GM20000 (cell line): ENCODE measurements at regions not wholly inside any gene's neighbourhood (a gene's known extent, or its start where the extent isn't known, plus 50 kb on each side); places are given as distances from the start of the nearest gene placed in this dataset.

Experiments used
- DNase-seq: peaks from one replicate; pipeline ENCODE4 v3.0.0; 2012; ENCODE audit warnings: low spot score
- CTCF ChIP-seq: IDR thresholded peaks from 2 replicates; pipeline ENCODE4 v1.5.1; 2012; ENCODE audit warnings: mild to moderate bottlenecking, control low read depth; ENCODE audit errors: extremely low read depth, missing control alignments

GRCh38 chr2:66346231-66346664 lies 88.7 kb upstream of the MEIS1 start:
- no peak for DNase-seq
- no peak for TF ChIP-seq CTCF

GRCh38 chr2:66344087-66344663 lies 90.8 kb upstream of the MEIS1 start:
- DNase-seq: no peak
- TF ChIP-seq CTCF: no peak

- no peak for DNase-seq
- no peak for TF ChIP-seq CTCF
These were observed 91.7 kb upstream of the MEIS1 start for GRCh38 chr2:66343259-66343658.

- no peak for TF ChIP-seq CTCF
- no peak for DNase-seq
These were observed 94.4 kb upstream of the MEIS1 start for GRCh38 chr2:66340521-66340920.

- DNase-seq: no peak
- no peak for TF ChIP-seq CTCF
These were observed 100.5 kb upstream of the MEIS1 start for GRCh38 chr2:66334237-66335029.

GRCh38 chr2:66331176-66331575 lies 103.7 kb upstream of the MEIS1 start:
- TF ChIP-seq CTCF: no peak

GRCh38 chr2:66329081-66329605 lies 105.8 kb upstream of the MEIS1 start:
- no peak for DNase-seq
- TF ChIP-seq CTCF: no peak

More at GRCh38 chr2:66331176-66331575, 103.7 kb upstream of the MEIS1 start:
- DNase-seq: no peak
